GM12891 (cell line): ENCODE measurements at regions not wholly inside any gene's neighbourhood (a gene's known extent, or its start where the extent isn't known, plus 50 kb on each side); places are given as distances from the start of the nearest gene placed in this dataset.

Experiments
- DNase-seq: peaks from one replicate; pipeline ENCODE4 v3.0.0; 2011; ENCODE audit warnings: low spot score; ENCODE audit not compliant: insufficient read length
- FAIRE-seq: peaks from 2 replicates; lab custom pipeline; 2011; peaks lifted over from hg19 to GRCh38; lab: Jason Lieb, UNC
- PAX5 ChIP-seq: IDR thresholded peaks from 2 replicates; pipeline ENCODE4 v1.6.1; 2011; ENCODE audit warnings: low read length, moderate library complexity, mild to moderate bottlenecking; ENCODE audit not compliant: insufficient read depth, severe bottlenecking
- POLR2A ChIP-seq: IDR thresholded peaks from 2 replicates; pipeline ENCODE4 v1.6.1; 2011; ENCODE audit warnings: low read depth, low read length, control low read depth
- POLR2AphosphoS5 ChIP-seq: IDR thresholded peaks from 2 replicates; pipeline ENCODE4 v1.6.1; 2011; ENCODE audit warnings: low read depth, low read length, control low read depth
- POU2F2 ChIP-seq: IDR thresholded peaks from 2 replicates; pipeline ENCODE4 v1.6.1; 2011; ENCODE audit warnings: low read depth, mild to moderate bottlenecking, control low read depth, low read length, moderate library complexity
- SPI1 ChIP-seq: IDR thresholded peaks from 2 replicates; pipeline ENCODE4 v1.6.1; 2011; ENCODE audit warnings: low read depth, low read length, control low read depth
- TAF1 ChIP-seq: IDR thresholded peaks from 2 replicates; pipeline ENCODE4 v1.6.1; 2011; ENCODE audit warnings: low read depth, low read length, control low read depth

DNA sequence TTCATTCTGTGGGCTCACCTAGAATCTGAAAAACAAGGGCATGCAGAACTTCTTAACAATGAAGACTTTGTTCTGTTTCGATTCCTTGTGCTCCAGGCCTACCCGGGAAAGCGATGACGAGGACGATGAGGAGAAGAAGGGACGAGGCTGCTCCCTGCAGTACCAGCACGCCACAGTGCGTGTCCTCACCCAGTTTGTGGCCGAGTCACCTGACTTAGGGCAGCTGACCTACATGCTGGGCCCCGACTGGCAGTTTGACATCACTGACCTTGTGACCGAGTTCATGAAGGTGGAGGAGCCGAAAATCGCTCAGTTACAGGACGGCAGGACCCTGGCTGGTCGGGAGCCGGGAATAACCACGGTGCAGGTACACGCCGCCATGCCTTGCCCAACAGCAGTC lies 585.4 kb downstream of the AACS start:
- DNase-seq (no peak), FAIRE-seq (no peak)
- TF ChIP-seq POLR2AphosphoS5 (no peak), PAX5 (no peak), SPI1 (no peak), POU2F2 (no peak)

GRCh38 chr12:125651625-125652024 lies 586.4 kb downstream of the AACS start:
- TF ChIP-seq POU2F2 (no peak), POLR2AphosphoS5 (no peak)
- no peak for DNase-seq
- no peak for FAIRE-seq

DNA sequence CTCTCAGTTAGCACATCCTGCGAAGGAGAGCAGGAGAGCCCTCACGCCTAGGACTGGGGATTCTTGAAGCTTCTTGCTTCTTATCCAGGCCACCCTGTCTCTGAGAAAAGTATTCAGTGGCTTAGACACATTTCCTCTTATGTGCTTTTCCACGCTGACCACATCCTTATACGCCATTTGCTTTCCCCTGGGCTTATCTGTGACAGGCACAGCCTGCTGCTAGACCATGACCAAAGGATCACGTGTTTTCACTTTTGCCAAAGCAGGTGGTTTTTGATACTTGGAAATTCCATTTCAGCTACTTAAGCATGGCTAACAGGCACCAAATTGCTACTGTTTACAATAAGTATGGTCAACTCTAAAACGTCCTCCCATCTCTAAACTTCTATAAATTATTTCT lies 587.4 kb downstream of the AACS start:
- FAIRE-seq, result no peak
- DNase-seq, result no peak
- TF ChIP-seq POLR2AphosphoS5 (no peak), POLR2A (no peak), POU2F2 (no peak), SPI1 (no peak), PAX5 (no peak), TAF1 (no peak)

DNA sequence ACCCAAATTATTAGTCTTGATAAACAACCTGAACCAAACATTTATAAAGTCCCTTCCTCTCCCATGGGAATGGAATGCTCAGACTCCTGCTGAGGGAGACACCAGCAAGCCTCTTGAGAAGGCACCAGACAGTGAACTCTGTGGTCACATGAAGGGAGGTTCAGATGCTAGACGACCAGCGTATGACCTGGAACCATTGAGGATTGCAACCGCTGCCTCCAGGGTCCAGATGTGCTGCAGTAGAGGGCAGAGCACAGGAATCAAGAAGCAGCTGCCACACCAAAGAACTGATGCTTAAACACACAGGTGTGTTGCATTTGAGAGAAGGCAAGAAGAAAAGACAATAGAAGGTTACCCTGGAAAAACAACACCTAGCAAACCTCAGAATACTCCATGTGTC lies 592.4 kb downstream of the AACS start:
- DNase-seq (no peak), FAIRE-seq (no peak)
- no peak for TF ChIP-seq POLR2A

- TF ChIP-seq TAF1 (no peak), SPI1 (no peak), POU2F2 (no peak), POLR2AphosphoS5 (no peak), POLR2A (no peak), PAX5 (no peak)
- DNase-seq (no peak), FAIRE-seq (no peak)
Measured at GRCh38 chr12:125674554-125675338, 609.5 kb downstream of the AACS start.

DNA sequence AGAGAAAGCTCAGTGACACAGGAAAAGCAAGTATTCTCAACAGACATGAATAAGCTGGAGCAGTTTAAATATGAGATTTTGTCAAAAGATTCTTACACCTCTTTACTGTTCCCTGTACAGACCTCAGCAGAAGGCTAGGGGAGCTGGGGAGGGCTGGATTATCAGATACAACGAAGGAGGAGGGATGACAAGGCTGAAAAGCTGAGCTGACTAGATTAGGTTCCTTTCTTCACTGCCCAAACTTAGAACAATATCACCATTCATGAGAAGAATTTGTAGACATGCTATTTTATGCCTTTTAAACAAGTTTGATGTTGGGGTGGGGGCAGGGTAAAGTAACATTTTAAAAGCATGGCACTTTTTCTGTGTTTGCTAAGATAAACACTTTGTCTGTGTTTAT lies 611.1 kb downstream of the AACS start:
- TF ChIP-seq TAF1 (no peak), POU2F2 (no peak), POLR2A (no peak), PAX5 (no peak), POLR2AphosphoS5 (no peak), SPI1 (no peak)
- no peak for FAIRE-seq
- DNase-seq, result no peak

DNA sequence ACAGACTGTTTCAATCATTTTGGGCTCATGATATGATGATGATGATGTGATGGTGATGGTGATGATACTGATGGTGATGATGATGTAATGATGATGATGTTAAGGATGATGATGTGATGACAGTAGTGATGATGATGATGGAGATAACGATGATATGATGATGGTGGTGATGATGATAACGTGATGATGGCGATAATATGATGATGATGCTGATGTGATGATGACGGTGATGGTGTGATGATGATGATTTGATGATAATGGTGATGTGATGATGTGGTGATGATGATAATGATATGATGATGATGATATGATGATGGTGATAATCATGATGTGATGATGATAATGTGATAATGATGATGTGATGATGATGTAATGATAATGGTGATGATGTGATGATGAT lies 612.6 kb downstream of the AACS start:
- FAIRE-seq, result peak; percentile 31
- no peak for DNase-seq
- TF ChIP-seq SPI1 (no peak), POLR2AphosphoS5 (no peak)

- FAIRE-seq, result peak; percentile 80
- TF ChIP-seq POLR2AphosphoS5, result no peak
- TF ChIP-seq SPI1, result no peak
- TF ChIP-seq PAX5, result no peak
- TF ChIP-seq POLR2A, result no peak
- no peak for TF ChIP-seq TAF1
- no peak for TF ChIP-seq POU2F2
Measured at GRCh38 chr12:125678589-125678993, 613.4 kb downstream of the AACS start.

DNA sequence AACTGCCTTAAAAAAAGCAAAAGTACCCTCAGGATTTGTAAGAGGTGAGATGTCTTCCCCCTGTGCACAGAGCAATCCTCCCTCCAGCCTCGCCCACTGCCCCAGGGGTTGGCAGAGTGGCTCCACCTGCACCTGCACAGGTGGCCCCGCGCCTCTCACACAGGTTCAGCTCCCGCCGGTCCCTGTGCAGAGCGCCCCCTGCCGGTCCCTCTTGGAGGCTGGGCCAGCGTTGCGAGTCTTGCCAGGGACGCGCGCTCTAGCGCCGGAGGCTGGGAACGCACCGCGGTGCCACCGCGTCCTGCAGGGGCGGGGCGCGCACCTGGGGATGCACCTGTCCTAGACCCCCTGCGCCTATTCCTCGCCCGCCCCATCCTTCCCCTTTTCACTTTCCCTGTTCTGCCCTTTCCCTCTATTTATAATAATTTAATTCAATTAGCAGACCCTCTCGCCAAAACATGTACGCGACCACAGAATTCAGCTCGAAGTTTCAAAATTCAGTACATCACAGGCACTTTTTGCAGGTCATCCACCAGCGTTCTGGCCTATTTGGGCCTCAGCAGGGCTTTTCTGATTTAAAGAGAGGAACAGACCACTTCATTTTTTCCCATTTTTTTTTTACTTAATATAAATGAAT lies 618.6 kb downstream of the AACS start:
- TF ChIP-seq PAX5 (no peak), POU2F2 (no peak), SPI1 (no peak), POLR2AphosphoS5 (no peak), TAF1 (no peak), POLR2A (no peak)
- FAIRE-seq (no peak), DNase-seq (peak; percentile 42)

More at GRCh38 chr12:125678589-125678993, 613.4 kb downstream of the AACS start:
- DNase-seq, result no peak

DNA sequence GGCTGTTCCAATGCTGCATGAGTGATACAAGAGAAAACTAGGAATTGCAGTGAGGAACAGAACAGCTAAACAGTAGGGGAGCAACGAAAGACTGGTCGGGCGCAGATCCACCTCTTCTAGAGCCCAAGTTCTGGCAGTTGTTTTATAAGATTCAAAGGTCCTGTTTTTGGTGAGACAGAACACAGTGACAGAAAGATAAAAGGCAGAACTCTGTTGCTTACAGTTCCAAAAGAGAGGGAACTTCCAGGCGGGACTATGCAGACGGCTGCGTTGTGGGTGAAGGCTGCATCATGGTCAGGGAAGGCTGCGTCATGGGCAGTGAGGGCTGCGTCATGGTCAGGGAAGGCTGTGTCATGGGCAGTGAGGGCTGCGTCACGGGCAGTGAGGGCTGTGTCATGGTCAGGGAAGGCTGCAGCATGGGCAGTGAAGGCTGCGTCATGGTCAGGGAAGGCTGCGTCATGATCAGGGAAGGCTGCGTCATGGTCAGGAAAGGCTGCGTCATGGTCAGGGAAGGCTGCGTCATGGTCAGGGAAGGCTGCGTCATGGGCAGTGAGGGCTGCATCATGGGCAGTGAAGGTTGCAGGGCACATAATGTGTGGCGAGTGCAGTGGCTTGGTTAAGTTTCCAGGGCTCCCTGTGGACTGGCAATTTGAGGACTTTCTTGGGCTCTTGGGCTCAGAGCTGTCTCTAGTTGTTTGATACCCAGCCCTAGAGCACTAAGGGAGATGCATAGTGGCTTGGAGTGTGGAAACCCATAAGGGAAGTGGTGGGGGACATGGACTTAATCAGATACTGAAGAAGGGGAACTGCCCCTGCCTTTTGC lies 619.9 kb downstream of the AACS start:
- no peak for FAIRE-seq
- DNase-seq, result no peak

More for the DNA sequence above, 619.9 kb downstream of the AACS start:
- TF ChIP-seq PAX5, result no peak
- no peak for TF ChIP-seq POLR2A
- no peak for TF ChIP-seq POU2F2
- TF ChIP-seq POLR2AphosphoS5, result no peak
- TF ChIP-seq SPI1, result no peak
- no peak for TF ChIP-seq TAF1
